ENCODE measurements at regions not wholly inside any gene's neighbourhood (a gene's known extent, or its start where the extent isn't known, plus 50 kb on each side); places are given as distances from the start of the nearest gene placed in this dataset.

DNA sequence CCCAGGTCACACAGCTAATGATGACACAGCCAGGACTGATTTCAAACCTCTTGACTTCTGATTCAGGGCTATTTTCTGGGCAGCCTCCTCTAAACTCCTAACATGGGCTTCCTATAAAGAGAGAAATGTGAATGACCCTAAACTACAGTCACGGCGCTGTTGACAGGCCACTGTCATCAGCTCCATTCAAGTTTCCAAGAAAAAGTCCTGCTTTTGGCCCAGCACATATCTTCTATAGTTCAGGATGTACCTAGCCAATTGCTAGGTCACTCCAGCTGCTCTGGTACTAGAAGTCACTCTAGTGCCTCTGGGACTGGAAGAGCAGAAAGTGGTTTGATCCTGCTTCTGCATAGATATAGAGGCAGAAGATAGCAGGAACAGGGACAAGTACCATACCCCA lies 64.9 kb upstream of the TARS1 start:
- TF ChIP-seq CTCF (conservative IDR thresholded peaks at IDR 0.05) (no peak), ZFX (IDR thresholded peaks at IDR 0.05) (no peak)
